Germinal center (tissue), 1 donor: ENCODE measurements at regions not wholly inside any gene's neighbourhood (a gene's known extent, or its start where the extent isn't known, plus 50 kb on each side); places are given as distances from the start of the nearest gene placed in this dataset.
"Not testable (repeated sequence)": the region's sequence is repeated elsewhere in the genome, so short reads cannot be mapped to it uniquely, and the experiment has no call there.

ENCODE experiments used
- DNase-seq: peaks from one replicate; pipeline ENCODE4 v3.0.0; 2012; ENCODE audit warnings: mixed read lengths, low spot score

- no peak for DNase-seq
Measured at GRCh38 chr1:10911490-10912166, 100.8 kb upstream of the TARDBP start.

- DNase-seq = no peak
Measured at GRCh38 chr1:10912441-10912840, 100.0 kb upstream of the TARDBP start.

GRCh38 chr1:10914056-10914455 is 98.4 kb upstream of the TARDBP start:
- no peak for DNase-seq

- DNase-seq = no peak
Measured at GRCh38 chr1:10915594-10915993, 96.9 kb upstream of the TARDBP start.

GRCh38 chr1:10916311-10916710 is 96.1 kb upstream of the TARDBP start:
- no peak for DNase-seq

GRCh38 chr1:10916991-10917390 is 95.5 kb upstream of the TARDBP start:
- DNase-seq = no peak

- DNase-seq = no peak
Measured at GRCh38 chr1:10917513-10918454, 94.7 kb upstream of the TARDBP start.

GRCh38 chr1:10918531-10918930 is 93.9 kb upstream of the TARDBP start:
- no peak for DNase-seq

GRCh38 chr1:10920063-10920626 is 92.3 kb upstream of the TARDBP start:
- DNase-seq = no peak

- not testable (repeated sequence) for DNase-seq
Measured at GRCh38 chr1:10922315-10923060, 90.0 kb upstream of the TARDBP start.

GRCh38 chr1:10924030-10924429 is 88.4 kb upstream of the TARDBP start:
- no peak for DNase-seq

GRCh38 chr1:10928654-10929053 is 83.8 kb upstream of the TARDBP start:
- DNase-seq = no peak

- DNase-seq = no peak
Measured at GRCh38 chr1:10932088-10932487, 80.4 kb upstream of the TARDBP start.

- DNase-seq = no peak
Measured at GRCh38 chr1:10934150-10934818, 78.2 kb upstream of the TARDBP start.

GRCh38 chr1:10935246-10935645 is 77.2 kb upstream of the TARDBP start:
- DNase-seq = no peak

GRCh38 chr1:10935724-10936123 is 76.7 kb upstream of the TARDBP start:
- DNase-seq = no peak

GRCh38 chr1:10936998-10937901 is 75.2 kb upstream of the TARDBP start:
- DNase-seq = no peak

GRCh38 chr1:10938741-10939417 is 73.6 kb upstream of the TARDBP start:
- DNase-seq = no peak

GRCh38 chr1:10939654-10940450 is 72.6 kb upstream of the TARDBP start:
- no peak for DNase-seq
